SW 1271 (cell line): ENCODE measurements at regions not wholly inside any gene's neighbourhood (a gene's known extent, or its start where the extent isn't known, plus 50 kb on each side); places are given as distances from the start of the nearest gene placed in this dataset.
"Not testable (repeated sequence)": the region's sequence is repeated elsewhere in the genome, so short reads cannot be mapped to it uniquely, and the experiment has no call there.

Experiments used
- DNase-seq, 2 experiments: peaks; one replicate each; lab custom pipeline; 2025; lab: John Stamatoyannopoulos, UW

DNA sequence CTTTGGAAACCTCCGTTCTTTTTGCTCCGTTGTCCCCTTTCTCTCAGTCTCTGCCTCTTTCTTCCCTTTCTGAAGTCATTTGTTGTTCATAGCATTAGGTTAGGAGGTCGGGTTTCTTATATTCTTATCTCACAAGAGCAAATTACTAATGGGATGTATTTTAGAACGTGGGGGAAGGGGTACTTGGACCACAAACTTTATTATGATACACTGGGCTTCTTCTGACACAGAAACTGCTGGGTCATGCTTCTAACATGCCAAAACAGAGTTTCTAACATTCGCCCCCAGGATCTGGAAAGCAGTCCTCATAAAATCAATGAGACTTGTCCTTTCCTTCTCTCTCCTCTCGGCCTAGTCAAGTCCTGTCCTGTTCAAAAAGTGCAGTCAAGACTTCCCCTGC is 334.4 kb downstream of the GADD45G start:
- no peak for DNase-seq

GRCh38 chr9:89939626-89940292 is 334.9 kb downstream of the GADD45G start:
- no peak for DNase-seq

GRCh38 chr9:89940625-89941024 is 335.8 kb downstream of the GADD45G start:
- DNase-seq: no peak

DNA sequence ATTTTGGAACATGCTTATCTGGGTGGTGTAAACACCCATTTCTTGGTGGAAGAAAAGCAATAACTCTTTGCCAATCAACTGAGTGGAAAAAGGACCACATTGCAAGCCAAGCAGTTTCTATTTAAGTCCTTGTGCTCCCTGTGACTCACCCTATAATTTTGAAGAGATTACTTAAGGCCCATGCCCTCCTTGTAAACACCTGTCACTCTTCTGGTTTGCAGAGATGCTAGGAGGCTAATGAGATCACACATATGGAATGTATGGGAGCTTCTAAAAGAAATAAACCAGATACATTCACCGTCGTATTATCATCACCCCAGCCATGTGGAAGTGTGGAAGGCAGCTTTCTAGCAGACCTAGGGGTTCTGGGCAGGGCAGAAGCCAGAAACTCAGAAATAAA is 337.1 kb downstream of the GADD45G start:
- no peak for DNase-seq

GRCh38 chr9:89942643-89943042 is 337.8 kb downstream of the GADD45G start:
- no peak for DNase-seq

GRCh38 chr9:89943309-89943708 is 338.5 kb downstream of the GADD45G start:
- no peak for DNase-seq

- no peak for DNase-seq
Observed at GRCh38 chr9:89943728-89944127, 338.9 kb downstream of the GADD45G start.

- no peak for DNase-seq
Observed at GRCh38 chr9:89945133-89945532, 340.3 kb downstream of the GADD45G start.

DNA sequence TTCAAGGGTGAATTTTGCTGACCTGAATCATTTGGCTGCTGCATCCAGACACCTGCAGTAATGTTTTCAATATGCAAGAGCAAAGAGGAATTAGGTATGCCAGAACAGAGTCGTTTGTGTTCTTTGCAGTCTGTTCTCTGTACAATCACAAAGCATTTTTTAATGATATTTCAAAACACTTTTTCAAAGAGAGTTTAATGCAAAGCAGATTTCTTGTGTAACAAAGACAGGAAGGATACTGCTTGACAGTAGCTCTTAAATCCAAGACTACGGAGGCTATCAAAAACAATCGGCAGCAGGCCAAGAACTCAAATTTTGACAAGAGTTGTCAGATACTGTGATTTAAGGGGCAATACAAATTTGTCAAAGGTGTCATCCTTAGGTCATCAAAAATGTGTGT is 341.9 kb downstream of the GADD45G start:
- no peak for DNase-seq

GRCh38 chr9:89949111-89949510 is 344.3 kb downstream of the GADD45G start:
- DNase-seq: no peak

GRCh38 chr9:89951675-89952074 is 346.9 kb downstream of the GADD45G start:
- no peak for DNase-seq

DNA sequence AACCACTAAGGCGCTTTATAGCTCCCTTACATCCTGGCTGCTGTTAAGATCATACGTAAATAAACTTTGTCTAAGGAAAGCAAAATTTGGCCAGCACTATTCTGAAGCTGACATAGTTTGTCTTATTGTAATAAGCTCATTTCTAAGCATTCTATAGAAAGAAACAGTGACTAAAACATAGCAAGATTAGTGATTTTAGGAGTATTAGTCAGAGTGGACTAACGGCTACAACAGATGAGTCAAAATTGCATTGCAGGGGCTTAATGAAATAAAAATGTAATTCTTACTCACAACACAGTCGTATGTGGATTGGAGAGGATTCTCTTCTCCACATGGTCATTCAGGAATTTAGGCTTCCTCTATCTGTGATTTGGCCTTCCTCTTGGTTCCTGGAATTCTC is 347.6 kb downstream of the GADD45G start:
- DNase-seq: no peak

DNA sequence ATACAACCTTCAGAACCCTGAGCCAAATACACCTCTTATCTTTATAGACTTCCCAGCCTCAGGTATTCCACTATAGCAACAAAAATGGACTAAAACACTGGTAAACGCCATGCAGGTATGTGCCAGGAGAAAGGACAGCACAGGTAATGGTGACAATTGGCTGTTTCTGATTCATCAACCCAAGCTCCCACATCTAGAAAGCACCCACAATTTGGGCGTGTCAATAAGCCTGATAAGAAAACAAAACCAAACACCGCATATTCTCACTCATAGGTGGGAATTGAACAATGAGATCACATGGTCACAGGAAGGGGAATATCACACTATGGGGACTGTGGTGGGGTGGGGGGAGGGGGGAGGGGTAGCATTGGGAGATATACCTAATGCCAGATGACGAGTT is 348.5 kb downstream of the GADD45G start:
- not testable (repeated sequence) for DNase-seq

GRCh38 chr9:89953824-89954615 is 349.2 kb downstream of the GADD45G start:
- DNase-seq: no peak

GRCh38 chr9:89955144-89955543 is 350.3 kb downstream of the GADD45G start:
- no peak for DNase-seq

DNA sequence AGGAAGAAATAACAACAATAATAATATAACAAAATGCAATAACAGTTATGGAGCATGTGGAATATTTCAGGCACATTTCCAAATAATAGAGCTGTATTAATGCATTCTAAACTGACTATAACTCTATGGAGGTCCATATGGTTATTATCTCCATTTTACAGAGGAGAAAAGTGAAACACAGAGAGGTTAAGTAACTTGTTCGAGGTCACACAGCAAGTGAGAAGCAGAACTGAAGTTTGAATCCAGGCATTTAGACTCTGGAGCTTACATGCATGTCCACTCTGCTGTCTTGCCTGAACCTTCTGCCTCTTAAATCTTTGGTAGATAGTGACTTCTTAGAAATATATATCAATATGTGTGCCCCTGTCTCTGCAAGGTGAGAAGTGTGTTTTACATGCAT is 350.8 kb downstream of the GADD45G start:
- DNase-seq: no peak

DNA sequence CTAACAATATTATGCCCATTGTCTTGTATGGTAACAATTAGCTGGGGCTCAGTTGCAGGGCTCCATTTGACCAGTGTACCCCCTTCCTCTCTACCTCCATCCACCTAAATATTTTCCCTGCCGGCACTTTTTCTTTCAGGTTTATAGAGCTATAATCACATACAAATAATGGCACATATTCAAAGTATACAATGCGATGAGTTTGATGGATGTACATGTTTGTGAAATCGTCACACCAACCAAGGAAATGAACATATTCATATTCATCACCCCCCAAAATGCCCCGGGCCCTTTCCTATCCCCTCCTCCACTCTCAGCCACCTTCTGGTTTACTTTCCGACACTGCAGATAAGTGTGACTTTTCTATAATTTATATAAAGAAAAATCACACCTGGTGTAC is 351.5 kb downstream of the GADD45G start:
- no peak for DNase-seq

- DNase-seq: no peak
Observed at GRCh38 chr9:89956907-89957306, 352.1 kb downstream of the GADD45G start.

DNA sequence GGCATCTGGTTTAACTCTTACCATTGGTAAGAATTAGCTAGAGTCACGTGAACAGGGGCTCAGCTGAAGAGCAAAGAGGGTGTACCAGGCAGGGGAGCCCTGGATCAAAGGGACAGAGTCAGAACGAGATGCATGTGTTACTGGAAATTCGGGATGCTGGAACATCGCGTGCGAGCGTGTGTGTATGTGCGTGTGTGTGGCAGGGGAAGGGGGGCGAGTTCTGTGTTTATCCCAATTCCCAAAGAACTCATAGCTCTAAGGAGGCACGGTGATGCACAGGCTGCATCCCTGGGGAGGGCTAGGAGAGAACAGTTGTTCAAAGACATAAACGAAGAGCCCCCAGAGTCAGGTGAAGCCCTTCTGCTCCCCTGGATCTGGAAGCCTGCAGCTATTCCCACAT is 353.3 kb downstream of the GADD45G start:
- no peak for DNase-seq

GRCh38 chr9:89961616-89962341 is 357.0 kb downstream of the GADD45G start:
- DNase-seq: no peak

GRCh38 chr9:89963280-89963679 is 358.5 kb downstream of the GADD45G start:
- DNase-seq: no peak

GRCh38 chr9:89967527-89967926 is 362.7 kb downstream of the GADD45G start:
- DNase-seq: no peak

DNA sequence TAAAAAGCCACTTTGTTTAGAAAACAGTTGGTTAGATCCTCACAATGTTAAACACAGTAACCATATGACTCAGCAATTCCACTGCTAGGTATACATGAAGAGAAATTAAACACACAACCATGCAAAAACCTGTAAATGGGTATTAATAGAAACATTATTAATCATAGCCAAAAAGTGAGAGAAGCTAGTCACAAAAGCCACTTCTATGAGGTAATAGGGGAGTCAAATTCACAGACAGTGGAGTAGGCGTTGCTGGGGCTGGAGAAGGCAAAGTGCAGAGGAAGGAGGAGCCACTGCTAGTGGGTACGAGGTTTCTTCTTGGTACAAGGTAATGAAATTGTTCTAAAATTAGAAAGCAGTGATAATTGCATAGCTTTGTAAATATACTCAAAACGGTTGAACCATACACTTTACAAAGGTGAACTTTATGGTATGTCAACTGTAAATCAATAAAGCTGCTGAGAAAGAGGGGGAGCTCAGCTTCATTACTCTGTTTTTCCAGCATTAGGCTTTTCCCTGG is 364.4 kb downstream of the GADD45G start:
- no peak for DNase-seq
